HT-29 (cell line): ENCODE measurements at regions not wholly inside any gene's neighbourhood (a gene's known extent, or its start where the extent isn't known, plus 50 kb on each side); places are given as distances from the start of the nearest gene placed in this dataset.

Source experiments
- DNase-seq: peaks from one replicate; pipeline ENCODE4 v3.0.0-alpha.2; 2015; ENCODE audit warnings: low spot score

- DNase-seq: no peak
Measured at GRCh38 chr1:82318265-82318664, 517.5 kb downstream of the ADGRL2 start.

GRCh38 chr1:82317671-82318070 is 516.9 kb downstream of the ADGRL2 start:
- no peak for DNase-seq

- DNase-seq: no peak
Measured at GRCh38 chr1:82299656-82300055, 498.9 kb downstream of the ADGRL2 start.

- DNase-seq: no peak
Measured at GRCh38 chr1:82299056-82299455, 498.3 kb downstream of the ADGRL2 start.

GRCh38 chr1:82297139-82297896 is 496.6 kb downstream of the ADGRL2 start:
- DNase-seq: no peak

GRCh38 chr1:82287556-82287955 is 486.8 kb downstream of the ADGRL2 start:
- DNase-seq: no peak

GRCh38 chr1:82284213-82284612 is 483.5 kb downstream of the ADGRL2 start:
- DNase-seq: no peak

GRCh38 chr1:82279241-82279640 is 478.5 kb downstream of the ADGRL2 start:
- DNase-seq: no peak

GRCh38 chr1:82273816-82274215 is 473.1 kb downstream of the ADGRL2 start:
- DNase-seq: no peak

- no peak for DNase-seq
Measured at GRCh38 chr1:82269431-82269830, 468.7 kb downstream of the ADGRL2 start.

- no peak for DNase-seq
Measured at GRCh38 chr1:82268826-82269225, 468.1 kb downstream of the ADGRL2 start.

- DNase-seq: no peak
Measured at GRCh38 chr1:82266351-82266750, 465.6 kb downstream of the ADGRL2 start.

- no peak for DNase-seq
Measured at GRCh38 chr1:82265436-82265835, 464.7 kb downstream of the ADGRL2 start.

GRCh38 chr1:82264802-82265201 is 464.1 kb downstream of the ADGRL2 start:
- DNase-seq: no peak

- DNase-seq: no peak
Measured at GRCh38 chr1:82263396-82263795, 462.7 kb downstream of the ADGRL2 start.

- DNase-seq: no peak
Measured at GRCh38 chr1:82260666-82261065, 459.9 kb downstream of the ADGRL2 start.

GRCh38 chr1:82260051-82260450 is 459.3 kb downstream of the ADGRL2 start:
- DNase-seq: no peak

- DNase-seq: no peak
Measured at GRCh38 chr1:82258887-82259286, 458.2 kb downstream of the ADGRL2 start.

- no peak for DNase-seq
Measured at GRCh38 chr1:82246050-82246449, 445.3 kb downstream of the ADGRL2 start.

GRCh38 chr1:82245345-82246014 is 444.7 kb downstream of the ADGRL2 start:
- DNase-seq: no peak

GRCh38 chr1:82240571-82240970 is 439.8 kb downstream of the ADGRL2 start:
- DNase-seq: no peak

- DNase-seq: no peak
Measured at GRCh38 chr1:82230667-82231066, 429.9 kb downstream of the ADGRL2 start.
